Large intestine (tissue), 3 donors: ENCODE measurements at regions not wholly inside any gene's neighbourhood (a gene's known extent, or its start where the extent isn't known, plus 50 kb on each side); places are given as distances from the start of the nearest gene placed in this dataset.

ENCODE experiments used
- DNase-seq, 2 donors: peaks; one replicate each; pipeline versions ENCODE4 v3.0.0 to v3.0.0-alpha.2; 2013
- H3K27ac ChIP-seq: one replicate; pipeline ENCODE4 v1.5.1; 2013; ENCODE audit warnings: low read length
- H3K27me3 ChIP-seq: 2 replicates; pipeline ENCODE4 v1.6.1; 2013; ENCODE audit warnings: low read length; ENCODE audit not compliant: control insufficient read depth, insufficient read depth
- H3K36me3 ChIP-seq: 2 replicates; pipeline ENCODE4 v1.6.1; 2013; ENCODE audit warnings: low read length; ENCODE audit not compliant: control insufficient read depth, insufficient read depth
- H3K4me1 ChIP-seq: one replicate; pipeline ENCODE4 v1.6.1; 2013; ENCODE audit warnings: low read length; ENCODE audit not compliant: control insufficient read depth, insufficient read depth
- H3K4me3 ChIP-seq: one replicate; pipeline ENCODE4 v1.5.1; 2013; ENCODE audit warnings: low read length
- H3K9me3 ChIP-seq: one replicate; pipeline ENCODE4 v1.6.1; 2013; ENCODE audit warnings: mild to moderate bottlenecking, low read depth, low read length, moderate library complexity; ENCODE audit not compliant: control insufficient read depth
- WGBS: methylation state at CpG from one replicate; pipeline ENCODE4 v1.1.5; 2013; ENCODE audit warnings: low lambda C conversion rate; ENCODE audit not compliant: insufficient coverage; 5-methylcytosine and 5-hydroxymethylcytosine counted together

GRCh38 chr6:113570161-113570560, 287.0 kb upstream of the MARCKS start:
- DNase-seq: no peak
- Histone ChIP-seq H3K27me3 (no peaks in the 10 kb centered on the region), H3K9me3 (no peaks in the 10 kb centered on the region), H3K4me1 (no peaks in the 10 kb centered on the region), H3K27ac (no peak overlapping the region), H3K4me3 (no peak overlapping the region), H3K36me3 (no peaks in the 10 kb centered on the region)

- 78% methylated on average over 2 of the region's 3 CpGs for WGBS
- Histone ChIP-seq H3K4me1 (no peaks in the 10 kb centered on the region), H3K36me3 (no peaks in the 10 kb centered on the region), H3K4me3 (no peak overlapping the region), H3K27me3 (no peaks in the 10 kb centered on the region), H3K27ac (no peak overlapping the region), H3K9me3 (no peaks in the 10 kb centered on the region)
- DNase-seq: no peak
Measured at GRCh38 chr6:113570641-113571040, 286.5 kb upstream of the MARCKS start.

- Histone ChIP-seq H3K27ac (no peak overlapping the region), H3K4me1 (no peaks in the 10 kb centered on the region), H3K27me3 (no peaks in the 10 kb centered on the region), H3K9me3 (no peaks in the 10 kb centered on the region), H3K36me3 (no peaks in the 10 kb centered on the region), H3K4me3 (no peak overlapping the region)
- no CpG with 5 or more reads among the region's 4 CpGs for WGBS
- DNase-seq: no peak
Measured at GRCh38 chr6:113574147-113574546, 283.0 kb upstream of the MARCKS start.

- Histone ChIP-seq H3K4me3 (no peak overlapping the region), H3K9me3 (no peaks in the 10 kb centered on the region), H3K4me1 (no peaks in the 10 kb centered on the region), H3K36me3 (no peaks in the 10 kb centered on the region), H3K27ac (no peak overlapping the region), H3K27me3 (no peaks in the 10 kb centered on the region)
- DNase-seq: no peak
Measured at GRCh38 chr6:113576310-113576709, 280.8 kb upstream of the MARCKS start.

GRCh38 chr6:113578691-113579090, 278.5 kb upstream of the MARCKS start:
- Histone ChIP-seq H3K36me3 (no peaks in the 10 kb centered on the region), H3K9me3 (no peaks in the 10 kb centered on the region), H3K4me1 (no peaks in the 10 kb centered on the region), H3K27ac (no peak overlapping the region), H3K4me3 (no peak overlapping the region), H3K27me3 (no peaks in the 10 kb centered on the region)
- 100% methylated on average over 1 of the region's 3 CpGs for WGBS
- no peak for DNase-seq

GRCh38 chr6:113584767-113585166, 272.4 kb upstream of the MARCKS start:
- Histone ChIP-seq H3K27ac (no peak overlapping the region), H3K4me3 (no peak overlapping the region), H3K27me3 (no peaks in the 10 kb centered on the region), H3K36me3 (no peaks in the 10 kb centered on the region), H3K9me3 (no peaks in the 10 kb centered on the region), H3K4me1 (no peaks in the 10 kb centered on the region)
- no peak for DNase-seq
- no CpG with 5 or more reads among the region's 4 CpGs for WGBS

- Histone ChIP-seq H3K9me3 (no peaks in the 10 kb centered on the region), H3K27ac (no peak overlapping the region), H3K4me3 (no peak overlapping the region), H3K27me3 (no peaks in the 10 kb centered on the region), H3K36me3 (no peaks in the 10 kb centered on the region), H3K4me1 (no peaks in the 10 kb centered on the region)
- no CpG with 5 or more reads among the region's 2 CpGs for WGBS
- no peak for DNase-seq
Measured at GRCh38 chr6:113585246-113585645, 271.9 kb upstream of the MARCKS start.

- no peaks in the 10 kb centered on the region for H3K9me3 ChIP-seq
- WGBS: no CpG with 5 or more reads among the region's 2 CpGs
- no peaks in the 10 kb centered on the region for H3K27me3 ChIP-seq
- no peak overlapping the region for H3K27ac ChIP-seq
- no peaks in the 10 kb centered on the region for H3K4me1 ChIP-seq
- H3K4me3 ChIP-seq: no peak overlapping the region
- H3K36me3 ChIP-seq: no peaks in the 10 kb centered on the region
- DNase-seq: no peak
Measured at GRCh38 chr6:113586413-113587077, 270.6 kb upstream of the MARCKS start.

- no peak overlapping the region for H3K27ac ChIP-seq
- DNase-seq: no peak
- H3K36me3 ChIP-seq: no peaks in the 10 kb centered on the region
- H3K27me3 ChIP-seq: no peaks in the 10 kb centered on the region
- peaks cover 3% of the 10 kb centered on the region for H3K4me1 ChIP-seq
- 83% methylated on average over 1 of the region's 6 CpGs for WGBS
- H3K4me3 ChIP-seq: no peak overlapping the region
- no peaks in the 10 kb centered on the region for H3K9me3 ChIP-seq
Measured at GRCh38 chr6:113587078-113587699, 270.0 kb upstream of the MARCKS start.

- Histone ChIP-seq H3K27ac (no peak overlapping the region), H3K36me3 (no peaks in the 10 kb centered on the region), H3K4me3 (no peak overlapping the region), H3K27me3 (no peaks in the 10 kb centered on the region), H3K9me3 (no peaks in the 10 kb centered on the region), H3K4me1 (peaks cover 8% of the 10 kb centered on the region)
- no peak for DNase-seq
- no CpG with 5 or more reads among the region's 1 CpG for whole genome bisulfite sequencing
Measured at GRCh38 chr6:113588646-113589045, 268.5 kb upstream of the MARCKS start.
